ENCODE measurements at regions not wholly inside any gene's neighbourhood (a gene's known extent, or its start where the extent isn't known, plus 50 kb on each side); places are given as distances from the start of the nearest gene placed in this dataset.
"Not testable (repeated sequence)": the region's sequence is repeated elsewhere in the genome, so short reads cannot be mapped to it uniquely, and the experiment has no call there.

GRCh38 chr16:7871371-7871770, 538.7 kb downstream of the RBFOX1 start:
- Histone ChIP-seq H3K36me3 (ENCODE audit: control insufficient read depth, insufficient read depth, low read length) (no peaks in the 10 kb centered on the region), H3K27me3 (replicated peaks; ENCODE audit: control insufficient read depth, insufficient read depth, low read length) (no peaks in the 10 kb centered on the region), H3K4me3 (replicated peaks; ENCODE audit: low read depth, low read length) (no peak overlapping the region)
- no peak for TF ChIP-seq CTCF (IDR thresholded peaks at IDR 0.05; ENCODE audit: insufficient read depth, low read length, poor library complexity, severe bottlenecking)
- DNase-seq (ENCODE audit: extremely low read depth, insufficient read length): no peak

GRCh38 chr16:7867831-7868230, 535.2 kb downstream of the RBFOX1 start:
- Histone ChIP-seq H3K27me3 (replicated peaks; ENCODE audit: control insufficient read depth, insufficient read depth, low read length) (no peaks in the 10 kb centered on the region), H3K36me3 (ENCODE audit: control insufficient read depth, insufficient read depth, low read length) (no peaks in the 10 kb centered on the region), H3K4me3 (replicated peaks; ENCODE audit: low read depth, low read length) (no peak overlapping the region)
- no peak for DNase-seq (ENCODE audit: extremely low read depth, insufficient read length)
- no peak for TF ChIP-seq CTCF (IDR thresholded peaks at IDR 0.05; ENCODE audit: insufficient read depth, low read length, poor library complexity, severe bottlenecking)

GRCh38 chr16:7866144-7866543, 533.5 kb downstream of the RBFOX1 start:
- H3K27me3 ChIP-seq (replicated peaks; ENCODE audit: control insufficient read depth, insufficient read depth, low read length): no peaks in the 10 kb centered on the region
- no peak for TF ChIP-seq CTCF (IDR thresholded peaks at IDR 0.05; ENCODE audit: insufficient read depth, low read length, poor library complexity, severe bottlenecking)
- no peak for DNase-seq (ENCODE audit: extremely low read depth, insufficient read length)
- H3K36me3 ChIP-seq (ENCODE audit: control insufficient read depth, insufficient read depth, low read length): no peaks in the 10 kb centered on the region
- H3K4me3 ChIP-seq (replicated peaks; ENCODE audit: low read depth, low read length): no peak overlapping the region

GRCh38 chr16:7865393-7865792, 532.7 kb downstream of the RBFOX1 start:
- not testable (repeated sequence) for H3K27me3 ChIP-seq (replicated peaks; ENCODE audit: control insufficient read depth, insufficient read depth, low read length); DNase-seq (ENCODE audit: extremely low read depth, insufficient read length); H3K36me3 ChIP-seq (ENCODE audit: control insufficient read depth, insufficient read depth, low read length); H3K4me3 ChIP-seq (replicated peaks; ENCODE audit: low read depth, low read length)

- Histone ChIP-seq H3K4me3 (replicated peaks; ENCODE audit: low read depth, low read length) (no peak overlapping the region), H3K36me3 (ENCODE audit: control insufficient read depth, insufficient read depth, low read length) (no peaks in the 10 kb centered on the region), H3K27me3 (replicated peaks; ENCODE audit: control insufficient read depth, insufficient read depth, low read length) (no peaks in the 10 kb centered on the region)
- TF ChIP-seq CTCF (IDR thresholded peaks at IDR 0.05; ENCODE audit: insufficient read depth, low read length, poor library complexity, severe bottlenecking): no peak
- DNase-seq (ENCODE audit: extremely low read depth, insufficient read length): no peak
Measured at GRCh38 chr16:7861891-7862582, 529.4 kb downstream of the RBFOX1 start.

GRCh38 chr16:7853197-7853596, 520.6 kb downstream of the RBFOX1 start:
- no peak for DNase-seq (ENCODE audit: extremely low read depth, insufficient read length)
- no peak for TF ChIP-seq CTCF (IDR thresholded peaks at IDR 0.05; ENCODE audit: insufficient read depth, low read length, poor library complexity, severe bottlenecking)
- no peaks in the 10 kb centered on the region for H3K36me3 ChIP-seq (ENCODE audit: control insufficient read depth, insufficient read depth, low read length)

More at GRCh38 chr16:7853197-7853596, 520.6 kb downstream of the RBFOX1 start:
- Histone ChIP-seq H3K4me3 (replicated peaks; ENCODE audit: low read depth, low read length) (no peak overlapping the region), H3K27me3 (replicated peaks; ENCODE audit: control insufficient read depth, insufficient read depth, low read length) (no peaks in the 10 kb centered on the region)
